ENCODE measurements at regions not wholly inside any gene's neighbourhood (a gene's known extent, or its start where the extent isn't known, plus 50 kb on each side); places are given as distances from the start of the nearest gene placed in this dataset.

- WGBS, 5 donors: 78 to 85% (median 83%) methylated on average over 11 to 14 of the region's 14 CpGs
- no peaks in the 10 kb centered on the region for H3K4me1 ChIP-seq
- H3K9me3 ChIP-seq: peaks cover 0 to 7% (median 0%) of the 10 kb centered on the region in 4 donors
- intact Hi-C loops (cut with DNase I; ENCODE audit: low total_unique reads): no loop called here
- H3K36me3 ChIP-seq: no peaks in the 10 kb centered on the region
- DNase-seq: no peak
- H3K4me3 ChIP-seq: no peak overlapping the region
- no peak for TF ChIP-seq POLR2A (IDR thresholded peaks at IDR 0.05)
- no peak for TF ChIP-seq CTCF (IDR thresholded peaks at IDR 0.05)
- TF ChIP-seq POLR2AphosphoS5 (IDR thresholded peaks at IDR 0.05): no peak
- no peak for TF ChIP-seq EP300 (IDR thresholded peaks at IDR 0.05)
- H3K27me3 ChIP-seq: peaks cover 0 to 24% (median 0%) of the 10 kb centered on the region in 3 donors
- H3K27ac ChIP-seq: no peak overlapping the region
These were observed 117.3 kb downstream of the SOX1 start for GRCh38 chr13:112184261-112184660.

GRCh38 chr13:112184851-112185371, 118.0 kb downstream of the SOX1 start:
- TF ChIP-seq POLR2AphosphoS5 (IDR thresholded peaks at IDR 0.05) (no peak), POLR2A (IDR thresholded peaks at IDR 0.05) (no peak), CTCF (IDR thresholded peaks at IDR 0.05) (no peak), EP300 (IDR thresholded peaks at IDR 0.05) (no peak)
- intact Hi-C loops (cut with DNase I; ENCODE audit: low total_unique reads): no loop called here
- 80 to 94% (median 85%) methylated on average over 15 of the region's 15 CpGs for WGBS, 5 donors
- Histone ChIP-seq H3K27me3 (peaks cover 0 to 18% (median 0%) of the 10 kb centered on the region in 3 donors), H3K4me1 (no peaks in the 10 kb centered on the region), H3K27ac (no peak overlapping the region), H3K9me3 (peaks cover 0 to 7% (median 0%) of the 10 kb centered on the region in 4 donors), H3K4me3 (no peak overlapping the region), H3K36me3 (no peaks in the 10 kb centered on the region)
- DNase-seq: no peak

- Histone ChIP-seq H3K9me3 (peaks cover 0 to 7% (median 1%) of the 10 kb centered on the region in 4 donors), H3K4me3 (no peak overlapping the region), H3K27me3 (peaks cover 0 to 14% (median 0%) of the 10 kb centered on the region in 3 donors), H3K36me3 (no peaks in the 10 kb centered on the region), H3K27ac (no peak overlapping the region), H3K4me1 (no peaks in the 10 kb centered on the region)
- WGBS, 5 donors: 77 to 86% (median 82%) methylated on average over 9 of the region's 9 CpGs
- intact Hi-C loops (cut with DNase I; ENCODE audit: low total_unique reads): no loop called here
- no peak for TF ChIP-seq POLR2A (IDR thresholded peaks at IDR 0.05)
- TF ChIP-seq EP300 (IDR thresholded peaks at IDR 0.05): no peak
- TF ChIP-seq POLR2AphosphoS5 (IDR thresholded peaks at IDR 0.05): no peak
- TF ChIP-seq CTCF (IDR thresholded peaks at IDR 0.05): no peak
- DNase-seq: no peak
These were observed 118.5 kb downstream of the SOX1 start for GRCh38 chr13:112185466-112185865.

- DNase-seq: no peak
- TF ChIP-seq POLR2AphosphoS5 (IDR thresholded peaks at IDR 0.05) (no peak), CTCF (IDR thresholded peaks at IDR 0.05) (no peak), POLR2A (IDR thresholded peaks at IDR 0.05) (no peak), EP300 (IDR thresholded peaks at IDR 0.05) (no peak)
- Histone ChIP-seq H3K27me3 (peaks cover 0 to 14% (median 0%) of the 10 kb centered on the region in 3 donors), H3K4me1 (no peaks in the 10 kb centered on the region), H3K4me3 (no peak overlapping the region), H3K36me3 (no peaks in the 10 kb centered on the region), H3K9me3 (peaks cover 0 to 7% (median 3%) of the 10 kb centered on the region in 4 donors), H3K27ac (no peak overlapping the region)
- WGBS, 5 donors: 83 to 90% (median 87%) methylated on average over 6 of the region's 6 CpGs
- intact Hi-C loops (cut with DNase I; ENCODE audit: low total_unique reads): no loop called here
These were observed 119.1 kb downstream of the SOX1 start for GRCh38 chr13:112186091-112186490.
